ENCODE measurements at regions not wholly inside any gene's neighbourhood (a gene's known extent, or its start where the extent isn't known, plus 50 kb on each side); places are given as distances from the start of the nearest gene placed in this dataset.

DNA sequence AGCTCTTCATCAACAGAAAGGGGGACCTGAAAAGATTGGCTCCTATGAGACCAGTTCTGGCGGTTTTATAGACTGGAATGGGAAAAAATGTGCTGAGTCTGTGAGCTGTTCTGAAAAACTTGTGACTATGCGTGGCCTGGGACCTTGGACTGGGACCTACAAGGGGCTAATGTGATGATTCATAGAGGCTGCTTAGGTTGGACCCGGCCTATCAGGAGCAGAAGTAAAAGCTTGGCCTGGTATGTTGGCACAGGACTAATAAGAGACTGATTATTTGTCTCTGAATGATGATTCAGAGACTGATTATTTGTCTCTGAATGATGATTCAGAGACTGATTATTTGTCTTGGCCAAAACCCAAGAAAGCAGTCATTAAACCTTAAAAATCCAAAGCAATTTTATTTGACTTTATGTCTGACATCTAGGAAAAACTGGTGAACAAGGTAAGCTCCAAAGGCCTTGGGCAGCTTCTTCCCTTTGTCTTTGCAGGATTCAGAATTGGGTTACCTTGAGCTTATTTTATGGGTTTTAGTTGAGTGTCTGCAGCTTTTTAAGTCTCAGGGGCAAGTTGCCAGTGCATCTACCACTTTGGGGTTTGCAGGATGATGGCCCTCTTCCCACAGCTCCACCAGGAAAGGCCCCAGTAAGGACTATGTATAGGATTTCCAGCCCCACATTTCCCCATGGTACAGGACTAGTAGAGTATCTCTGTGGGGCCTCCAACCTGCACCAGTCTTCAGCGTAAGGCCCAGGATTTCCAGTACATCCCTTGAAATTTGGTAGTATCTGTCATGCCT lies 390.3 kb downstream of the KDM5D start:
- DNase-seq, result peak; percentile 56

DNA sequence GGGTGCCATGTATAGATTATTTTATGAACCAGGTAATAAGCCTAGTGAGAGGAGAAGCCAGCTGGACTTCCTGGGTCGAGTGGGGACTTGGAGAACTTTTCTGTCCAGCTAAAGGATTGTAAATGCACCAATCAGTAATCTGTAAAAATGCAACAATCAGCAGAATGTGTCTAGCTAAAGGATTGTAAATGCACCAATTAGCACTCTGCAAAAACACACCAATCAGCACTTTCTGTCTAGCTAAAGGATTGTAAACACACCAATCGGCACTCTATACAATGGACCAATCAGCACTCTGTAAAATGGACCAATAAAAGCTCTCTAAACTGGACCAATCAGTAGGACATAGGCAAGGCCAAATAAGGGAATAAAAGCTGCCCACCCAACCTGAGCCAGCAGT lies 392.9 kb downstream of the KDM5D start:
- DNase-seq, result no peak

DNA sequence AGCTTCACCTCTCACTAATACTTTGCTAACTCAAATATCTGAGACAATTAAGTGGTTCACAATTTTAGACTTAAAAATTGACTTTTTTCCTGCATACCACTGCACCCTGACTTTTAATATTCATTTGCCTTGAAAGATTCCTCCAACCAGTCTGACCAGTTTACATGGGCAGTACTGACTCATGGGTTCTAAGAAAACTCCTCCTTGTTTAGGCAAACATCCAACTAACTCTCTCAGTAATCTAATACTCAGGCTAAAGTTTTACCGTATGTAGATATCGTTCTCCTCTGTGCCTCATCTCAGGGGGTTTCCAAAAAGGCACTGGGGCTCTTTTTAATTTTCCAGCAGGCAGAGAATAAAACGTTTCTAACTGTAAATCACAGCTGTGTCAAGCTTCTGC lies 422.8 kb downstream of the KDM5D start:
- DNase-seq, result no peak

DNA sequence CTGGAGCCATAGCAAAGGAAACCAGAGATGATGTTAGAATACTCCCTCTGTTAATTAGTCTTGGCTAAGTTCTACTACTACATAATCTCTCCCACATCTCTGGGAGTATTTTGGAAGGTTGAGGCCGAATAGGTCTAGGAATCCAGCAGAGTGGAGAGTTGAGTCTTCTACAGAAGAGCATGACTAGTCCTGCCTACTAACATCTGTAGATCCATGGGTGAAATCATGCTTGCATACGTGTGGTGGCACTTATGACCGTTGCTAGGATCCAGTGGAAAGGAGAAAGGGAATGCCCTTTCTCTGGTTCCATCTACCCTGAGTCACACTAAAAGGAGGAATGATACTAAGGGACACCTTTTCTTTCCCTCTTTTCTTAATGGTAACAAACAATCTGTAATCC lies 425.4 kb downstream of the KDM5D start:
- DNase-seq, result no peak

DNA sequence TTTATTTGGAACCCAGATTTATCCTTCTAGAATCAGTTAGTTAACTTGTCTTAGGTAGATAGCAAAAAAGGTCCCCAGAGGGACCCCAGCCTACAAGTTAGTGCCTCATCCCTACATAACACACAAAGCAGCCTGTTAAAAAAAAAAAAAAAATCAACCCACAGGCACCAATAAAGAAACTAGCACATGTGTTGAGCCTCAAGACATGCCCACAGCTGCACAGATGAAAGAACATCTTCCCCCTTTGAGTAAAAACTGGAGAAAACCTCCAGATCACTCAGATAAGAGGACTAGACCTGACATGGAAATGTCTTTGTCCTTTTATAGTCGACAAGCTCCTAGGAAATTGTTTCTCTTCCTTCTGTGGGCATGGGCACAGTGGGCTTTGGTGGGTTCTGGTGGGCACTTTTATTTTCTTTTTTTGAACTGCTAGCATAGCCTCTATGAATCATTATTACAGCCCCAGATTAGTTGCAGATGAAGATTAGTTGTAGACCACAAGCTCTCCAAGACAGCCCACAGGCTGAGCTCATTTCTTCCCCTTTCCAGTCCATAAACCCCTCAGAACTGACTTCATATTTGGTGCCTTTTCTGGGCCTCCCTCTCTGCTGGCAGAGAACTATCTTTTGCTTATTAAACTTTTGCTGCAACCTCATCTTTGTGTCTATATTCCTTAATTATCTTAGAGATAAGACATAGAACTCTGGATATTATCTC lies 427.1 kb downstream of the KDM5D start:
- DNase-seq, result no peak

DNA sequence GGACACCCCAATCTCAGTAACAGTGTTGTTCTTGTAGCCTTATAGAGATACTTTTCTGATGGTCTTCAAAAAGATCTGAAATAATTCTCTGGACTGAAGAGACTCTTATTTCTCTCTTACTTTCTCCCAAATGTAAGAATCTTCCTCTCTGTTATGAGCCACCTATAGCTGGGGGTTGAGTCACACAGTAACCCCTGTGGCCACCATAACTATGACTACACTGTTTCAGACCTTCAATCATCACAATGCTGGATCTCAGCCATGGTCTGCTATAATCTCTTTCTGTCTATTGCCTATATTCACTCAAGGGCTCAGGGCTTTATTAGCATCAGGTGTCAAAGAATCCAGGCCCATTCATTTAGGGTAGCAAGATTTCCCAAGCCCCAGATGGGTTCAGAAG lies 436.9 kb downstream of the KDM5D start:
- DNase-seq, result no peak

DNA sequence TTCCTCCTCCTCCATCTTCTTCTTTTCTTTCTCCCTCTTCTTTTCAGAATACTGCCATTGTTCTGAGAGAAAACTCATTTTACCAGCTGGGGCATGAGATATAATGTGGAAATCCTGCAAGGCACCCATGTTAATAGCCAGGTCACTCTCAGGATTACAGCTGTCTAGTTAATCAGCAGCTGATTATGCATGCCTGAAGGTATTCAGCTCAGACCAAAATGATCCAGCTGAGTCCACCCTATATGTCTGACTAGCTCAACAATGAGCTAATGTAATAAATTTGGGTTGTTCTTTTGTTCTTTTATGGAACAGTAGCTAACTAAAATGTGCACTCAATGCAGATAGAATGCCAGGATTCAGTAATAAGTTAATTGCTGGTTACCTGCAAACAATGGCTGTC lies 441.4 kb downstream of the KDM5D start:
- no peak for DNase-seq

DNA sequence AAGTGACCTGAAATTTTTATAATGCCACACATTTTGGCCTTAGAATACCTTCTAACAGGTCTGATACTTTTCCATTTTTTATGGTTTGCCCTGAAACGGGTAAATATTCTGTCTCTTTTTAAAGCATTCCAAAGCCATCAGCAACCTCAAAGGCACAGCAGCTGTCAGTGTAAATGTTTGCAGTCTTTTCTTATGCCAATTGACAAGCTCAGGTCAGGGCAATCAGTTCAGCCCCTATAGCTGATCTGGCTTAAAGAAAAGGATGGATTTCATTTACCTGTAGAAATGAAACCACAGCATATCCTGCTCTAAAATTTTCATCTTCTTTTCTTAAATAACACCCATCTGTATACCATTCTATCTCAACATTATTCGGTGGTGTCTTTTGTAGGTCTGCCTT lies 453.6 kb downstream of the KDM5D start:
- DNase-seq, result no peak

DNA sequence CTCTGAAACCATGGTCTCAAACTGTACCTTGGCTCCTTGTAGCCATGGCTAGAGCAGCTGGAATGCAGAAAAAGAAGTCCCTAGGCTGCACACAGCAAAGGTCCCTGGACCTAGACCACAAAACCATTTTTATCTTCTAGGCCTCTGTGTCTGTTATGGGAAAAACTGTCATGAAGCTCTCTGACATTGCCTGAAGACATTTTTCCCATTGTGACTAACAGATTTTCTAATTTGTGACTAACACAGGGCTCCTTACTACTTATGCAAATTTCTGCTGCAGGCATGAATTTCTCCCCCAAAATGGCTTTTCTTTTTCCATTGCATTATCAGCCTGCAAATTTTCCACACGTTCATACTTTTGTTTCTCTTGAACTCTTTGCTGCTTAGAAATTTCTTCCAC lies 470.4 kb downstream of the KDM5D start:
- no peak for DNase-seq

DNA sequence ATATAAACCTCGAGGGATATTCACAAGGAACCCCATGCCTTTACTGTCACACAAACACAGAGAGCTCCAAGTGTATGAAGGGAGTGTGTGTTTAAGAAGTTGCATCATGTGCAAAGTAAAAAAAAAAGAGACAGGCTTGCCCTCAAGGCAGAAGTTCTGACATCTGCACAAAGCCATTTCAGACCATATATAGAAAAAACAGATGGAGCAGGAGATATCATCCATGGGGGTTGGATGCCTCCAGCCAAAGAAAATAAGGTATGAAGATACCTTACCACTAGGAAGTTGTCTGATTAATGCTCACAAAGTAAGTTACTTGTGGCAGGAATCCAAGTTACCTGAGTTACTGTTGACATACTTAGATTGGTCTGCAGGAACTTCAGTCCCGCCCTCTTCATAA lies 476.2 kb downstream of the KDM5D start:
- no peak for DNase-seq

DNA sequence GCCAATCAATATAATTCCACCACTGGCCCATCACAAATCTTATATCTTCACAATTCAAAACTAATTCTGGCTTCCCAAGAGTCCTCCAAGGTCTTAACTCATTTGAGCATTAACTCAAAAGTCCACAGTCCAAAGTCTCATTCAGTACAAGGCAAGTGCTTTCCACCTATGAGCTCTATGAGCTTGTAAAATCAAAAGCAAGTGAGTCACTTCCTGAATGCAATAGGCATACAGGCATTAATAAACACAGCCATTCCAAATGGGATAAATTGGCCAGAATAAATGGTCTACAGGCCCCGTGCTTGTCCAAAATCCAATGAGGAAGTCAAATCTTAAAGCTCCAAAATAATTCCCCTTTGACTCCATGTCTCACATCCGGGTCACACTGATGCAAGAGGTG lies 479.1 kb downstream of the KDM5D start:
- DNase-seq, result no peak

DNA sequence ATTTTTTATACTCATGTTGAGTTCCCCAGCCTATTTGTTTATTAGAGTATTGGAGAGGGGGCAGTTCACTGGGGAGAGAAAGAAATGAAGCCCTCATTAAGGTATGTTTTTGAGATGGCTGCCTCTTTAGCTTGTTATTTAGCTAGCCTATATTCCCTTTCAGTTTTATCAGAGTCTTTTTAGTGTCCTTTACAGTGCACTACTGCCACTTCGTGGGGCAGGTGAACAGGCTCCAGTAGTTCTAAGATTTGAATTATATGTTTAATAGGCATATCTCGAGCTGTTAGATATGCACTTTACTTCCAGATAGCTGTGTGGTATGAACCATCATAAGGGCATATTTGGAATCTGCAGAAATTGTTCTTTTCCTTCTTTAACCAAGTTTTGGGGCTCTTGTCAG lies 482.2 kb downstream of the KDM5D start:
- no peak for DNase-seq

DNA sequence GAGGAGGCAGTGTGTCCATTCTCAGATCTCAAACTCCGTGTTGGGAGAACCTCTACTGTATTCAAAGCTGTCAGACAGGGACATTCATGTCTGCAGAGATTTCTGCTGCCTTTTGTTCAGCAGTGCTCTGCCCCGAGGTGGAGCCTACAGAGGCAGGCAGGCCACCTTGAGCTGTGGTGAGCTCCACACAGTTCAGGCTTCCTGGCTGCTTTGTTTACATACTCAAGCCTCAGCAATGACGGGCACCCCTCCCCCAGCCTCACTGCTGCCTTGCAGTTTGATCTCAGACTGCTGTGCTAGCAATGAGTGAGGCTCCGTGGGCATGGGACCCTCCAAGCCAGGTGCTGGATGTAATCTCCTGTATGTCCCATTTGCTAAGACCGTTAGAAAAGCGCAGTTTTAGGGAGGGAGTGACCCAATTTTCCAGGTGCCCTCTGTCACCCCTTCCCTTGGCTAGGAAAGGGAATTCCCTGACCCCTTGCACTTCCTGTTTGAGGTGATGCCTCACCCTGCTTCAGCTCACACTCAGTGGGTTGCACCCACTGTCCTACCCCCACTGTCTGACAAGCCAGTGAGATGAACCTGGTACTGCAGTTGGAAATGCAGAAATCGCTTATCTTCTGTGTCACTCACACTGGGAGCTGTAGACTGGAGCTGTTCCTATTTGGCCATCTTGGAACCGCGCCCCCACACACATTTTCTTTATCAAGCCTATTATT lies 458.9 kb upstream of the HSFY2 start:
- no peak for DNase-seq

DNA sequence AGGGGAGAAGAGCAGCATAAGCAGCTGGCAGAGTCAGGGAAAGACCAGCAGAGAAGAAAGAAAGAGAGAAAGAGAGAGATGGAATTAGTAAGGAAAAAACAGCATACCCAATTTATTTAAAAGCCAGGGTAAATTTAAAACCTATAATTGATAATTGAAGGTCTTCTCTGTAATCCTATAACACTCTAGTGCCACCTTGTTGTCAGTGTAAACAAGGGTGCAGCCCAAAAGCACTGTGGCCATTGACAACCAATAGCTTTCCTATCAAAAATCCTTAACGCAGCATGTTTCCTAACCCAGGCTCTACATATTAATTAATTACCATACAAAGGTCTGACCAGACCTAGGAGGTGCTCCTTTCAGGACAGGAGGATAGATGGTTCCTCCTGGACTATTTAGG lies 447.2 kb upstream of the HSFY2 start:
- no peak for DNase-seq

DNA sequence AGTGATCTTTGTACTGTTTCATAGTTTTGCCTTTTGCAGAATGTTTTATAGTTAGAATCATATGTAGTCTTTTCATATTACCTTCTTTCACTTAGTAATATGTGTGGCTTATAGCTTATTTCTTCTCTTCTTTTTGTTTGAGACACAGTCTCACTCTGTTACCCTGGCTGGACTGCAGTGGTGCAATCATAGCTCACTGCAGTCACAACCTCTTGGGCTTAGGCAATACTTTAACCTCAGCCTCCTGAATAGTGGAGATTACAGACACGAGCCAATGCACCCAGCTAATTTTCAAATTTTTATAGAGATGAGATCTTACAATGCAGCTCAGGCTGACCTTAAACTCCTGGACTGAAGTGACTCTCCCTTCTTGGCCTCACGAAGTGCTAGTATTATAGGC lies 435.4 kb upstream of the HSFY2 start:
- DNase-seq, result no peak

DNA sequence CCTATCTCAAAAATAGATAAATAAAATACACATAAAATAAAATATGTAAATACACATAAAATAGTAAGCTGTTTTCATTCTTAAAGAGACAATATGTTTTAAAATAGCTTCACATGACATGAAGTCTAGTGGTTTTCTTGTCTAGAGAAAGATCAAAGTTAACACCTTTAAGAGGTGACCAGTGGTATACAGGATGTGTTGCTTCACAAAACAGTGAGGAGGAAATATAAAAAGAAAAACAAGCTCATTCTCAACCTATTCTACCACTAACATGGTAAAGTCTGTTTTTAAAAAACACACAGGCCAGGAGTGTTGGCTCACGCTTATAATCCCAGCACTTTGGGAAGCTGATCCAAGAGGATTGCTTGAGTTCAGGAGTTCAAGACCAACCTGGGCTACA lies 433.5 kb upstream of the HSFY2 start:
- DNase-seq, result no peak

DNA sequence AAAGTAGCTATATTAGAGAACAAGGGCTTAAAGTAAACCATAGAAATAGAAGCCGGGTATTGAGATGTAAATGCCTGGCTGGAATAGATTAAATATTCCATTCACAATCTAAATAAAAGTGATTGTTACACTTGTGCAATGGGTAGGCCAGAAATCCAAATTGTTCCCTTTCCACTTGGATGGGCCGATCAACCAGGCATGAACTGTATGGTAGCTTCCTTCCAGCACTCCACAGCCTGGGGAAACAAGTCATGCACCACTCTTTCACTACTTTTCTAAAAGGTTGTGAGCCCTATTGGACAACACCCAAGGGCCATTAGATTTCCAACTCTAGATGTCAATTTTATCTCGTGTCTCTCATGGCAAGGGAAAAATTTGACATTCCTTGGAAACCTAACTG lies 407.3 kb upstream of the HSFY2 start:
- no peak for DNase-seq

DNA sequence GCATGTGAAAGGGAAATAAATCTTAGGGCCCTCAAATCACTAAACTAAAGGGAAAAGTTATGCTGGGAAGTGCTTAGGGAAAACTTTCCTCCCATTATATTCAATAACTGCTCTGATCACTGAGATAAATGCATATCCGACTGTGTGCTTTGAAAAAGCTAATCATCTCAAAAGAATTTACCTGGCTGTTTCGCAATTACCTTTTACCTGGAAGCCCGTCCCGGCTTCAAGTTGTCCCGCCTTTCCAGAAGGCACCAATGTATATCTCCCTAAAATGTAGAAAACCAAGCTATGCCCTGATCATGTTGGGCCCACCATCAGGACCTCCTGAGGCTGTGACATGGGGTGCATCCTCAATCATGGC lies 394.6 kb upstream of the HSFY2 start:
- no peak for DNase-seq

DNA sequence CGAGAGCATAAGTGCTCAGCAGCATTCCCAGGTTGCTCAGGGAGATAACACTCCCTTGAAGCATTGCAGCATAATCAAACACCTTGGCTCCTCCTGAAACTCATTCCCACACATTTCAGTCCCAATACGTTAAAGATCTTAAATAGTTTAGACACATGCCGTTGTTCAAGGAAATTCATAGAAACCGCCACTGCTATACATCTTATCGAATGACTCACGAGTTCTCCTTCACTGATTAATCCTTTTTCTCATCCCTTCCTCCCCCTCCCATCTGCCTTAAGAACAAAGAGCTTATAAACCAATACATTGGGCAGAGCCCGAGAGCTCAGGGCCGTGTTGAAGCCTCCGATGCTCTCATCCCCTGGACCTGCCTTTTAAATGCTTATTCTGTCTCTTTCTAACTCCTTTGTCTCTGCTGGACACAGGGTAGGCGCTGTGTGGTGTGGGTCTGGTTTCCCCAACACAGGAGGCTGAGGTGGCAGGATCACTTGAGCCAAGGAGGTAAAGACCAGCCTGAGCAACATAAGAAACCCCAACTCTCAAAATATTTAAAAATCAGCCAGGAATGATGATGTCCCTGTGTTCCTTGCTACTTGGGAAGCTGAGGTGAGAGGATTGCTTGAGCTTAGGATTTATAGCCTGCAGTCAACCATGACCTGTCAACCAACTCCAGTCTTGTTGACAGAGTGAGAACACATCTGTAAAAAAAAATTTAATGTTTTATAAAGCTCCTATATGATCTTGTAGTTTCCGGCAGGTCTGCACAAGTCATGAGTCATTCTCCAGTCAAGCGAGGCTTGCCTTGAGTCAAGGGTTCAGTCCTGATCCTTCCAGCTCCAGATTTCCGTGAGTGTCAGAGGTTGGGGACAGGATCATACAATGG lies 394.0 kb upstream of the HSFY2 start:
- DNase-seq, result no peak

DNA sequence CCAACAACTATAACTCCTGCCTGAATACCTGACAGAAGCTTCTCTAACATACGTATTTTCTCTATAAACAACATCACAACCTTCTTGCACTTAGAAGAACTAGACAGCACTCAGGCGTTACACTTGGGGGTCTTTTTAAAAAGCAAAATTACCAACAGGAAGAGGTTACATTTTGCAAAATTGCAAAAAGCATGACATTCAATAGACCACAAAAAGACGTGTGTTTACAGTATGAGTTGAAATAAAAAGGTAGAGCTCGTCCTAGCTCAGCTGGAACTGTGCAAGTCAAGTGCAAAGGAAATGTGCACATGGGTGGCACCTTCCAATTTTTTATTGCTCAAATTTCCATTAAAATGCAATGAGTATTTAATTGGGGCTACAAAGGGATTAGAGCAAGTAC lies 375.2 kb upstream of the HSFY2 start:
- DNase-seq, result no peak

DNA sequence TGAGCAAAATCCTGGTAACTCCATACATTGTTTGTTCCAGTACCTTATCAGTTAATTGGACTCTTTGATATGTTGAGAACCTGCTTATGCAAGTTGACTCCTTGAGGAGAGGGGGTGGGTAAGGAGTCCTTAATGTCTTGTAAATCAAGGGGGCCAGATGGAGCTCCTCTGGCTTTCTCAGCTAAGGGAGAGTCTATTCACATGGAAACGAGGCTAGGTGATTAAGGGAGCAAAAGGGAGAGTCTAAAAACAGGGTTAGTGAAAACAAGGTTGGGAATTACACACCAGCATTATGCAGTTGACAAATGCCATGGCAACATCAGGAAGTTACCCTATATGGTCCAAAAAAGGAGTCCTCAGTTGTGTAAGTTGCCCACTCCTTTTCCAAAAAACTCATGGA lies 372.8 kb upstream of the HSFY2 start:
- DNase-seq, result no peak

DNA sequence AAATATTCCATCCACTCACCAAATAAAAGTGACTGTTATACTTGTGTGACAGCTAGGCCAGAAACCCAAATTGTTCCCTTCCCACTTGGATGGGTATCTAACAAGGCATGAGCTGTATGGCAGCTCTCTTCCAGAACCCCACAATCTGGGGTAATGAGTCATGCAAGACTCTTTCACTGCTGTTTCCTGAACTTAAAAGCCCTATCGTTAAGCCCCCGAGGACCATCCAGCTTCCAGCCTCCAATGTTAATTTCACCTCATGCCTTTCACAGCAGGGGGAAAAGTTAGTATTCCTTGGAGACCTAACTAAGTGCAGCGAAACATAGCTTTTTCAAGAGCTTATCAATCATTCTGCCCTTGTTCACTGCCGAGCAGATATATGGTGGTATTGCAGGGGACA lies 368.6 kb upstream of the HSFY2 start:
- DNase-seq, result no peak

DNA sequence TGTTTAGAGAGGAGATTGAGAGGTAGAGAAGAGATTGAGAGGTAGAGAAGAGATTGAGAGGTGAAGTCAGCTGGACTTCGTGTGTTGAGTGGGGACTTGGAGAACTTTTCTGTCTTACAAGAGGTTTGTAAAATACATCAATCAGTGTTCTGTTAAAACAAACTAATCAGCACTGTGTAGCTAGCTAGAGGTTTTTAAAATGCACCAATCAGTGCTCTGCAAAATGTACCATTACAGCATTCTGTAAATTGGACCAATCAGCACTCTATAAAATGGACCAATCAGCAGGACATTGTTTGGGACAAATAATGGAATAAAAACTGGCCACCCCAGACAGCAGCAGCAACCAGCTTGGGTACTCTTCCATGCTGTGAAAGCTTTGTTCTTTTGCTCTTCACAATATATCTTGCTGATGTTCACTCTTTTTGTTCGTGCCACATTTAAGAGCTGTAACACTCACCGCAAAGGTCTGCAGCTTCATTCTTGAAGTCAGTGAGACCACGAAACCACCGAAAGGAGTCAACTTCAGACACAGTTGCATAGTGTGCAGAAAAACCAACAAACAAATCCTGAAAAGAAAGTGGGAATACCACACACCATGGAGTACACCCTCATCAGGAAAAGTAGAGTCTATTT lies 366.9 kb upstream of the HSFY2 start:
- DNase-seq, result no peak

Measured in EL (cell line).